Sigmoid colon (tissue), 6 donors: ENCODE measurements at regions not wholly inside any gene's neighbourhood (a gene's known extent, or its start where the extent isn't known, plus 50 kb on each side); places are given as distances from the start of the nearest gene placed in this dataset.

Experiments used
- DNase-seq: peaks from one replicate; pipeline ENCODE4 v3.0.0-alpha.2; 2019
- H3K27ac ChIP-seq, 4 donors: fragments of 200-600 bp; sonication (generic); one replicate each; pipeline ENCODE4 v1.5.1; 2016 to 2019; ENCODE audit warnings: mild to moderate bottlenecking in 1 of 4
- H3K27me3 ChIP-seq, 3 donors: fragments of 200-600 bp; sonication (generic); one replicate each; pipeline ENCODE4 v1.5.1; 2019; ENCODE audit warnings: mild to moderate bottlenecking in 1 of 3
- H3K36me3 ChIP-seq, 4 donors: fragments of 200-600 bp; sonication (generic); one replicate each; pipeline ENCODE4 v1.5.1; 2016 to 2019
- H3K4me1 ChIP-seq, 4 donors: fragments of 200-600 bp; sonication (generic); one replicate each; pipeline ENCODE4 v1.5.1; 2017 to 2019
- H3K4me3 ChIP-seq, 4 donors: fragments of 200-600 bp; sonication (generic); one replicate each; pipeline ENCODE4 v1.5.1; 2017 to 2019; ENCODE audit warnings: mild to moderate bottlenecking in 2 of 4, moderate library complexity in 1 of 4
- H3K9me3 ChIP-seq, 4 donors: fragments of 200-600 bp in 3 of 4; sonication (generic) in 3 of 4; one replicate each; pipeline versions ENCODE4 v1.5.1 to v1.6.1; 2013 to 2019
- CTCF ChIP-seq, 4 experiments: fragments of 450-650 bp in 3 of 4; fragments of 200-600 bp in 1 of 4; IDR thresholded peaks; one replicate each; pipeline ENCODE4 v1.5.1; 2016 to 2019; ENCODE audit warnings: antibody characterized with exemption in 4 of 4, mild to moderate bottlenecking in 3 of 4, moderate library complexity in 2 of 4
- EP300 ChIP-seq, 4 donors: sonication (generic); formaldehyde crosslinking; IDR thresholded peaks; one replicate each; pipeline ENCODE4 v1.6.1; 2017; ENCODE audit warnings: antibody characterized with exemption in 4 of 4
- POLR2A ChIP-seq, 2 donors: fragments of 450-650 bp; IDR thresholded peaks; one replicate each; pipeline ENCODE4 v1.6.1; 2016; ENCODE audit warnings: antibody characterized with exemption in 2 of 2, mild to moderate bottlenecking in 2 of 2, moderate library complexity in 2 of 2
- POLR2AphosphoS5 ChIP-seq, 4 donors: sonication (generic); formaldehyde crosslinking; IDR thresholded peaks; one replicate each; pipeline ENCODE4 v1.6.1; 2017; ENCODE audit warnings: antibody characterized with exemption in 4 of 4
- WGBS, 2 donors: extraction: QIAGEN DNeasy Blood & Tissue Kit; methylation state at CpG; one replicate each; pipeline ENCODE4 v1.1.7; 2013; 5-methylcytosine and 5-hydroxymethylcytosine counted together
- intact Hi-C: fragments of 100-400 bp; cut with DNase I; formaldehyde crosslinking; loops from one replicate; pipeline ENCODE4 v1.15.1; 2023
- donor health status: healthy with polysubstance abuse.
- donor health status: healthy.

- intact Hi-C loops, result loop anchor here (10.0 kb wide), 1 partner anchor 185 kb away; no protein-coding TSS in a partner anchor
- no peaks in the 10 kb centered on the region for H3K27me3 ChIP-seq
- no peak overlapping the region for H3K4me3 ChIP-seq
- no peaks in the 10 kb centered on the region for H3K9me3 ChIP-seq
- H3K36me3 ChIP-seq, result no peaks in the 10 kb centered on the region
- H3K27ac ChIP-seq, result peak overlapping the region in 3 of 4 donors; percentile 44 to 69 (median 56)
- H3K4me1 ChIP-seq, result peaks cover 0 to 37% (median 21%) of the 10 kb centered on the region in 4 donors
- 71 to 81% methylated on average over 6 of the region's 6 CpGs for WGBS, 2 donors
- no peak for DNase-seq
- TF ChIP-seq CTCF (IDR thresholded peaks at IDR 0.05) (no peak), EP300 (IDR thresholded peaks at IDR 0.05) (peak in 2 of 4 donors; percentile 20 to 71), POLR2AphosphoS5 (IDR thresholded peaks at IDR 0.05) (peak in 3 of 4 donors; percentile 31 to 77 (median 36)), POLR2A (IDR thresholded peaks at IDR 0.05) (no peak)
Measured at GRCh38 chr12:58529897-58530741, 390.2 kb downstream of the LRIG3 start.

GRCh38 chr12:58530742-58531062, 389.6 kb downstream of the LRIG3 start:
- intact Hi-C loops, result loop anchor here (10.0 kb wide), 1 partner anchor 186 kb away; no protein-coding TSS in a partner anchor
- Histone ChIP-seq H3K27ac (peak overlapping the region in 3 of 4 donors; percentile 44 to 69 (median 56)), H3K36me3 (no peaks in the 10 kb centered on the region), H3K27me3 (no peaks in the 10 kb centered on the region), H3K4me1 (peaks cover 0 to 37% (median 21%) of the 10 kb centered on the region in 4 donors), H3K9me3 (no peaks in the 10 kb centered on the region), H3K4me3 (no peak overlapping the region)
- no peak for DNase-seq
- WGBS, 2 donors, result 81 to 86% methylated on average over 2 of the region's 2 CpGs
- TF ChIP-seq POLR2A (IDR thresholded peaks at IDR 0.05) (no peak), POLR2AphosphoS5 (IDR thresholded peaks at IDR 0.05) (peak in 1 of 4 donors; percentile 39)

GRCh38 chr12:58532855-58533608, 387.3 kb downstream of the LRIG3 start:
- TF ChIP-seq EP300 (IDR thresholded peaks at IDR 0.05) (no peak), POLR2A (IDR thresholded peaks at IDR 0.05) (no peak), POLR2AphosphoS5 (IDR thresholded peaks at IDR 0.05) (no peak), CTCF (IDR thresholded peaks at IDR 0.05) (no peak)
- DNase-seq, result no peak
- no peak overlapping the region for H3K4me3 ChIP-seq
- no peaks in the 10 kb centered on the region for H3K27me3 ChIP-seq
- peaks cover 0 to 40% (median 32%) of the 10 kb centered on the region in 4 donors for H3K4me1 ChIP-seq
- H3K36me3 ChIP-seq, result no peaks in the 10 kb centered on the region
- intact Hi-C loops, result loop anchor here (10.0 kb wide), 1 partner anchor 188 kb away; no protein-coding TSS in a partner anchor
- no peak overlapping the region for H3K27ac ChIP-seq
- 74 to 84% methylated on average over 4 of the region's 4 CpGs for WGBS, 2 donors
- H3K9me3 ChIP-seq, result no peaks in the 10 kb centered on the region

GRCh38 chr12:58533652-58534051, 386.7 kb downstream of the LRIG3 start:
- no peak for DNase-seq
- no peak overlapping the region for H3K4me3 ChIP-seq
- no peaks in the 10 kb centered on the region for H3K27me3 ChIP-seq
- intact Hi-C loops, result loop anchor here (10.0 kb wide), 1 partner anchor 189 kb away; no protein-coding TSS in a partner anchor
- TF ChIP-seq EP300 (IDR thresholded peaks at IDR 0.05), result no peak
- no peak for TF ChIP-seq CTCF (IDR thresholded peaks at IDR 0.05)
- TF ChIP-seq POLR2AphosphoS5 (IDR thresholded peaks at IDR 0.05), result no peak
- no peak for TF ChIP-seq POLR2A (IDR thresholded peaks at IDR 0.05)
- no peak overlapping the region for H3K27ac ChIP-seq
- WGBS, 2 donors, result 69 to 88% methylated on average over 1 of the region's 1 CpG
- no peaks in the 10 kb centered on the region for H3K9me3 ChIP-seq
- H3K36me3 ChIP-seq, result no peaks in the 10 kb centered on the region
- peaks cover 0 to 40% (median 29%) of the 10 kb centered on the region in 4 donors for H3K4me1 ChIP-seq

- intact Hi-C loops, result loop anchor here (10.0 kb wide), 1 partner anchor 192 kb away; no protein-coding TSS in a partner anchor
- DNase-seq, result no peak
- Histone ChIP-seq H3K27me3 (no peaks in the 10 kb centered on the region), H3K4me3 (no peak overlapping the region), H3K27ac (no peak overlapping the region), H3K36me3 (no peaks in the 10 kb centered on the region), H3K9me3 (no peaks in the 10 kb centered on the region), H3K4me1 (peaks cover 0 to 24% (median 15%) of the 10 kb centered on the region in 4 donors)
- TF ChIP-seq POLR2A (IDR thresholded peaks at IDR 0.05), result no peak
- TF ChIP-seq POLR2AphosphoS5 (IDR thresholded peaks at IDR 0.05), result no peak
- no peak for TF ChIP-seq CTCF (IDR thresholded peaks at IDR 0.05)
- TF ChIP-seq EP300 (IDR thresholded peaks at IDR 0.05), result no peak
- WGBS, 2 donors, result 77 to 84% methylated on average over 5 of the region's 5 CpGs
Measured at GRCh38 chr12:58537278-58537677, 383.0 kb downstream of the LRIG3 start.
